A549 (cell line): ENCODE measurements at regions not wholly inside any gene's neighbourhood (a gene's known extent, or its start where the extent isn't known, plus 50 kb on each side); places are given as distances from the start of the nearest gene placed in this dataset.
A peak's percentile ranks its signal among the peaks of the same experiment; 100 is the strongest.

Experiments
- ATAC-seq, 2 experiments: fragments of 200-7000 bp in 1 of 2; fragments of >200 bp in 1 of 2; cut with Nextera tagmentation in 1 of 2; cut with Tn5 transposase in 1 of 2; 3 replicates each; pipeline versions ENCODE4 v1.8.0 to v1.9.1; 2018 to 2020; ENCODE audit warnings: mild to moderate bottlenecking in 1 of 2, moderate library complexity in 1 of 2
- CTCF ChIA-PET: fragments of 300-600 bp; sonication (Branson Sonifier 250); formaldehyde crosslinking; extraction: SDS; loops from one replicate; lab custom pipeline; 2021; ENCODE audit warnings: antibody characterized with exemption, inconsistent platforms; lab: Yijun Ruan, JAX
- POLR2A ChIA-PET: fragments of 350-600 bp; formaldehyde crosslinking; extraction: SDS; loops from one replicate; lab custom pipeline; 2021; ENCODE audit warnings: antibody characterized with exemption, inconsistent platforms; lab: Yijun Ruan, JAX
- DNase-seq, 2 experiments: peaks; one replicate each; pipeline versions ENCODE4 v3.0.0 to v3.0.0-alpha.2; 2011 to 2016; ENCODE audit warnings: low read depth in 1 of 2, low spot score in 1 of 2
- FAIRE-seq: peaks from 2 replicates; lab custom pipeline; 2011; peaks lifted over from hg19 to GRCh38; lab: Jason Lieb, UNC
- H3K27ac ChIP-seq, 2 experiments: fragments of >200 bp; sonication (Bioruptor Twin); formaldehyde crosslinking; 3 replicates each; pipeline ENCODE4 v1.5.1; 2016 to 2017
- H3K4me1 ChIP-seq: fragments of >200 bp; sonication (Bioruptor Twin); formaldehyde crosslinking; 3 replicates; pipeline ENCODE4 v1.6.1; 2016
- H3K4me2 ChIP-seq: fragments of >200 bp; sonication (Bioruptor Twin); formaldehyde crosslinking; 3 replicates; pipeline ENCODE4 v1.6.1; 2016
- H3K4me3 ChIP-seq: fragments of >200 bp; sonication (Bioruptor Twin); formaldehyde crosslinking; 3 replicates; pipeline ENCODE4 v1.5.1; 2016
- H3K9me3 ChIP-seq: fragments of >200 bp; sonication (Bioruptor Twin); formaldehyde crosslinking; 3 replicates; pipeline ENCODE4 v1.6.1; 2016
- CEBPB ChIP-seq, 2 experiments: fragments of >200 bp in 1 of 2; sonication (Bioruptor Twin) in 1 of 2; formaldehyde crosslinking in 1 of 2; IDR thresholded peaks; 2 replicates each; pipeline ENCODE4 v1.6.1; 2012 to 2016
- CHD2 ChIP-seq: fragments of 150-350 bp; IDR thresholded peaks from 2 replicates; pipeline ENCODE4 v1.6.1; 2014; ENCODE audit warnings: low read length; ENCODE audit not compliant: partially characterized antibody
- CTCF ChIP-seq: fragments of >200 bp; sonication (Bioruptor Twin); formaldehyde crosslinking; IDR thresholded peaks from 3 replicates; pipeline ENCODE4 v1.5.1; 2016
- EHMT2 ChIP-seq: fragments of 200-600 bp; sonication (generic); IDR thresholded peaks from 2 replicates; pipeline ENCODE4 v1.6.1; 2016; ENCODE audit warnings: antibody characterized with exemption, low read depth, mild to moderate bottlenecking, moderate library complexity
- ESRRA ChIP-seq: fragments of 150-350 bp; IDR thresholded peaks from 2 replicates; pipeline ENCODE4 v1.6.1; 2014; ENCODE audit warnings: mild to moderate bottlenecking, low read length, borderline replicate concordance
- FOSB ChIP-seq: fragments of 250-450 bp; sonication (Bioruptor Pico); IDR thresholded peaks from 2 replicates; pipeline ENCODE4 v1.5.0; 2020; ENCODE audit warnings: mild to moderate bottlenecking, moderate library complexity
- FOSL2 ChIP-seq, 2 experiments: fragments of 450-650 bp in 1 of 2; fragments of >200 bp in 1 of 2; sonication (Bioruptor Twin) in 1 of 2; formaldehyde crosslinking; IDR thresholded peaks; 2 replicates each; pipeline versions ENCODE4 v1.5.0 to v1.6.1; 2016 to 2020; ENCODE audit warnings: mild to moderate bottlenecking in 1 of 2, moderate library complexity in 1 of 2
- HOXA7 ChIP-seq: fragments of 250-450 bp; sonication (Bioruptor Pico); IDR thresholded peaks from 2 replicates; pipeline ENCODE4 v1.5.0; 2020; ENCODE audit warnings: mild to moderate bottlenecking, moderate library complexity
- HOXB13 ChIP-seq: fragments of 250-450 bp; sonication (Bioruptor Pico); IDR thresholded peaks from 2 replicates; pipeline ENCODE4 v1.5.0; 2020; ENCODE audit warnings: low read depth, mild to moderate bottlenecking, moderate library complexity
- KDM1A ChIP-seq: fragments of 200-600 bp; sonication (generic); IDR thresholded peaks from 2 replicates; pipeline ENCODE4 v1.6.1; 2016; ENCODE audit warnings: low read depth, mild to moderate bottlenecking
- MAFK ChIP-seq: fragments of 450-650 bp; IDR thresholded peaks from 2 replicates; pipeline ENCODE4 v1.6.1; 2014; ENCODE audit not compliant: partially characterized antibody
- MAZ ChIP-seq: fragments of 150-350 bp; IDR thresholded peaks from 2 replicates; pipeline ENCODE4 v1.6.1; 2014; ENCODE audit warnings: antibody characterized with exemption, low read depth, low read length, borderline replicate concordance
- NPAS2 ChIP-seq: fragments of 250-450 bp; sonication (Bioruptor Pico); IDR thresholded peaks from 2 replicates; pipeline ENCODE4 v1.8.0; 2022; ENCODE audit warnings: mild to moderate bottlenecking, moderate library complexity, borderline replicate concordance
- POLR2A ChIP-seq: IDR thresholded peaks from 2 replicates; pipeline ENCODE4 v1.6.1; 2012; ENCODE audit warnings: mild to moderate bottlenecking, low read length
- RCOR1 ChIP-seq: fragments of 150-350 bp; IDR thresholded peaks from 2 replicates; pipeline ENCODE4 v1.6.1; 2014; ENCODE audit warnings: antibody characterized with exemption, low read length, low read depth
- SMC3 ChIP-seq: fragments of >200 bp; sonication (Bioruptor Twin); formaldehyde crosslinking; IDR thresholded peaks from 3 replicates; pipeline ENCODE4 v1.6.1; 2018; ENCODE audit warnings: inconsistent platforms
- TP53 ChIP-seq: fragments of 250-450 bp; sonication (Bioruptor Pico); IDR thresholded peaks from 2 replicates; pipeline ENCODE4 v1.5.0; 2021; ENCODE audit warnings: mild to moderate bottlenecking, moderate library complexity
- ZFP36 ChIP-seq: fragments of 450-650 bp; IDR thresholded peaks from 2 replicates; pipeline ENCODE4 v1.6.1; 2014; ENCODE audit warnings: borderline replicate concordance; ENCODE audit not compliant: partially characterized antibody
- WGBS: methylation state at CpG from one replicate; pipeline ENCODE4 v1.1.6; 2017; ENCODE audit errors: missing lambda C conversion rate; 5-methylcytosine and 5-hydroxymethylcytosine counted together
- TF ChIP-seq, protein P1 (sequence below): fragments of >200 bp; sonication (Bioruptor Twin); formaldehyde crosslinking; IDR thresholded peaks from 3 replicates; pipeline ENCODE4 v1.6.1; 2016

- TF ChIP-seq CTCF (no peak), NPAS2 (CRISPR knock-in tag) (no peak), HOXA7 (CRISPR knock-in tag) (no peak), TP53 (no peak), MAZ (no peak), CEBPB (IDR thresholded peaks at IDR 0.05) (no peak), POLR2A (no peak), ZFP36 (no peak)
These were observed 667.9 kb upstream of the NR2F2 start (continued) for GRCh38 chr15:95662638-95663037.

- TF ChIP-seq, protein P1, sequence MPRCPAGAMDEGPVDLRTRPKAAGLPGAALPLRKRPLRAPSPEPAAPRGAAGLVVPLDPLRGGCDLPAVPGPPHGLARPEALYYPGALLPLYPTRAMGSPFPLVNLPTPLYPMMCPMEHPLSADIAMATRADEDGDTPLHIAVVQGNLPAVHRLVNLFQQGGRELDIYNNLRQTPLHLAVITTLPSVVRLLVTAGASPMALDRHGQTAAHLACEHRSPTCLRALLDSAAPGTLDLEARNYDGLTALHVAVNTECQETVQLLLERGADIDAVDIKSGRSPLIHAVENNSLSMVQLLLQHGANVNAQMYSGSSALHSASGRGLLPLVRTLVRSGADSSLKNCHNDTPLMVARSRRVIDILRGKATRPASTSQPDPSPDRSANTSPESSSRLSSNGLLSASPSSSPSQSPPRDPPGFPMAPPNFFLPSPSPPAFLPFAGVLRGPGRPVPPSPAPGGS = no peak
- TF ChIP-seq CEBPB (IDR thresholded peaks at IDR 0.05) (0 out of 4 replicates have a peak, but pooled peaks of 1 of the 2 experiments have one; percentile 23), SMC3 (no peak)
- H3K4me1 ChIP-seq = no peaks in the 10 kb centered on the region
- FAIRE-seq (no peak), ATAC-seq (no peak), DNase-seq (no peak)
- WGBS = 54% methylated on average over 6 of the region's 6 CpGs
- POLR2A ChIA-PET = no interaction called here
- H3K4me3 ChIP-seq = no peak overlapping the region
- H3K27ac ChIP-seq = no peak overlapping the region
- H3K9me3 ChIP-seq = 0 out of 3 replicates have a peak, but pooled peaks cover 4% of the 10 kb centered on the region
- CTCF ChIA-PET = no interaction called here
- H3K4me2 ChIP-seq = no peak overlapping the region
These were observed 667.1 kb upstream of the NR2F2 start for GRCh38 chr15:95663156-95664100.

GRCh38 chr15:95664450-95664849 lies 666.0 kb upstream of the NR2F2 start:
- ATAC-seq = no peak
- ChIA-PET CTCF (no interaction called here), POLR2A (no interaction called here)
- no peak overlapping the region for H3K27ac ChIP-seq
- no peak for DNase-seq
- no peak for FAIRE-seq
- no peak overlapping the region for H3K4me3 ChIP-seq
- 0 out of 3 replicates have a peak, but pooled peaks cover 4% of the 10 kb centered on the region for H3K9me3 ChIP-seq
- no peaks in the 10 kb centered on the region for H3K4me1 ChIP-seq
- no peak for TF ChIP-seq HOXB13
- TF ChIP-seq FOSB = no peak
- TF ChIP-seq CEBPB (IDR thresholded peaks at IDR 0.05) = no peak
- TF ChIP-seq KDM1A = no peak
- no peak for TF ChIP-seq EHMT2
- TF ChIP-seq FOSL2 (IDR thresholded peaks at IDR 0.05) = no peak
- no peak for TF ChIP-seq FOSL2 (CRISPR knock-in tag; IDR thresholded peaks at IDR 0.05)
- TF ChIP-seq RCOR1 = no peak
- TF ChIP-seq CHD2 = no peak
- no peak for TF ChIP-seq ESRRA
- no peak for TF ChIP-seq MAFK
- no peak for TF ChIP-seq CTCF
- WGBS = 47% methylated on average over 3 of the region's 3 CpGs
- H3K4me2 ChIP-seq = no peak overlapping the region
